ENCODE measurements at regions not wholly inside any gene's neighbourhood (a gene's known extent, or its start where the extent isn't known, plus 50 kb on each side); places are given as distances from the start of the nearest gene placed in this dataset.

- no peak overlapping the region for H3K4me3 ChIP-seq (ENCODE audit: low read depth, low read length, poor library complexity, severe bottlenecking)
- no peaks in the 10 kb centered on the region for H3K36me3 ChIP-seq (ENCODE audit: insufficient read depth, low read length)
- no peak for DNase-seq (ENCODE audit: low spot score)
- TF ChIP-seq CTCF (conservative IDR thresholded peaks at IDR 0.05; ENCODE audit: low read length) (no peak), EZH2phosphoT487 (IDR thresholded peaks at IDR 0.05; ENCODE audit: borderline replicate concordance, low read depth, low read length) (no peak)
- CTCF ChIA-PET (ENCODE audit: unreplicated experiment): no interaction called here
- H3K27ac ChIP-seq (ENCODE audit: low read depth, low read length, poor library complexity, severe bottlenecking): no peak overlapping the region
- H3K4me1 ChIP-seq (ENCODE audit: insufficient read depth, low read length, poor library complexity, severe bottlenecking): no peaks in the 10 kb centered on the region
- H3K9me2 ChIP-seq (ENCODE audit: insufficient read depth, low read length): no peaks in the 10 kb centered on the region; the same call in 1 of the 2 replicates
- H3K4me2 ChIP-seq (ENCODE audit: low read length): no peak overlapping the region
- H4K20me1 ChIP-seq (ENCODE audit: insufficient read depth, low read length): no peaks in the 10 kb centered on the region
- POLR2A ChIA-PET: no interaction called here
- no TSS peak for BruUV-seq (replicated peaks)
- intact Hi-C loops (cut with micrococcal nuclease; ENCODE audit: unreplicated experiment): no loop called here
- no peaks in the 10 kb centered on the region for H3K9me3 ChIP-seq (ENCODE audit: low read length)
- H3K79me2 ChIP-seq (ENCODE audit: insufficient read depth, low read depth, low read length): no peaks in the 10 kb centered on the region
- no peak overlapping the region for H2AFZ ChIP-seq (ENCODE audit: low read length)
Measured at GRCh38 chr4:64822405-64822804, 413.2 kb upstream of the TECRL start.

- H3K27ac ChIP-seq (ENCODE audit: low read depth, low read length, poor library complexity, severe bottlenecking): no peak overlapping the region
- H3K4me1 ChIP-seq (ENCODE audit: insufficient read depth, low read length, poor library complexity, severe bottlenecking): no peaks in the 10 kb centered on the region
- no peaks in the 10 kb centered on the region for H3K36me3 ChIP-seq (ENCODE audit: insufficient read depth, low read length)
- DNase-seq (ENCODE audit: low spot score): no peak
- no peaks in the 10 kb centered on the region for H3K9me3 ChIP-seq (ENCODE audit: low read length)
- no TSS peak for BruUV-seq (replicated peaks)
- intact Hi-C loops (cut with micrococcal nuclease; ENCODE audit: unreplicated experiment): no loop called here
- ChIA-PET CTCF (ENCODE audit: unreplicated experiment) (no interaction called here), POLR2A (no interaction called here)
- H3K4me2 ChIP-seq (ENCODE audit: low read length): no peak overlapping the region
- TF ChIP-seq EZH2phosphoT487 (IDR thresholded peaks at IDR 0.05; ENCODE audit: borderline replicate concordance, low read depth, low read length): no peak
- no peak for TF ChIP-seq CTCF (conservative IDR thresholded peaks at IDR 0.05; ENCODE audit: low read length)
- H4K20me1 ChIP-seq (ENCODE audit: insufficient read depth, low read length): no peaks in the 10 kb centered on the region
- no peaks in the 10 kb centered on the region for H3K79me2 ChIP-seq (ENCODE audit: insufficient read depth, low read depth, low read length)
- H3K9me2 ChIP-seq (ENCODE audit: insufficient read depth, low read length): no peaks in the 10 kb centered on the region; the same call in 1 of the 2 replicates
- H2AFZ ChIP-seq (ENCODE audit: low read length): no peak overlapping the region
- no peak overlapping the region for H3K4me3 ChIP-seq (ENCODE audit: low read depth, low read length, poor library complexity, severe bottlenecking)
Measured at GRCh38 chr4:64821219-64821976, 412.1 kb upstream of the TECRL start.

- intact Hi-C loops (cut with micrococcal nuclease; ENCODE audit: unreplicated experiment): no loop called here
- H3K4me2 ChIP-seq (ENCODE audit: low read length): no peak overlapping the region
- no peak overlapping the region for H3K27ac ChIP-seq (ENCODE audit: low read depth, low read length, poor library complexity, severe bottlenecking)
- ChIA-PET POLR2A (no interaction called here), CTCF (ENCODE audit: unreplicated experiment) (no interaction called here)
- no peaks in the 10 kb centered on the region; the same call in 1 of the 2 replicates for H3K9me2 ChIP-seq (ENCODE audit: insufficient read depth, low read length)
- H3K36me3 ChIP-seq (ENCODE audit: insufficient read depth, low read length): no peaks in the 10 kb centered on the region
- H4K20me1 ChIP-seq (ENCODE audit: insufficient read depth, low read length): no peaks in the 10 kb centered on the region
- DNase-seq (ENCODE audit: low spot score): no peak
- H3K9me3 ChIP-seq (ENCODE audit: low read length): no peaks in the 10 kb centered on the region
- H3K4me3 ChIP-seq (ENCODE audit: low read depth, low read length, poor library complexity, severe bottlenecking): no peak overlapping the region
- no TSS peak for BruUV-seq (replicated peaks)
- TF ChIP-seq EZH2phosphoT487 (IDR thresholded peaks at IDR 0.05; ENCODE audit: borderline replicate concordance, low read depth, low read length) (no peak), CTCF (conservative IDR thresholded peaks at IDR 0.05; ENCODE audit: low read length) (no peak)
- H3K4me1 ChIP-seq (ENCODE audit: insufficient read depth, low read length, poor library complexity, severe bottlenecking): no peaks in the 10 kb centered on the region
- no peaks in the 10 kb centered on the region for H3K79me2 ChIP-seq (ENCODE audit: insufficient read depth, low read depth, low read length)
- no peak overlapping the region for H2AFZ ChIP-seq (ENCODE audit: low read length)
Measured at GRCh38 chr4:64814616-64815015, 405.4 kb upstream of the TECRL start.

Data from OCI-LY7 (cell line).